ENCODE measurements at regions not wholly inside any gene's neighbourhood (a gene's known extent, or its start where the extent isn't known, plus 50 kb on each side); places are given as distances from the start of the nearest gene placed in this dataset.

- H3K27me3 ChIP-seq (ENCODE audit: control insufficient read depth, insufficient read depth, low read length) = peaks cover 8% of the 10 kb centered on the region
- no peak for DNase-seq (ENCODE audit: low read depth)
- no peak overlapping the region for H3K4me3 ChIP-seq (ENCODE audit: low read depth, low read length)
- TF ChIP-seq CTCF (IDR thresholded peaks at IDR 0.05; ENCODE audit: insufficient read depth, low read depth, low read length) = no peak
- CTCF ChIA-PET = no interaction called here
- POLR2A ChIA-PET = no interaction called here
- H3K36me3 ChIP-seq (ENCODE audit: control insufficient read depth, insufficient read depth, low read length) = no peaks in the 10 kb centered on the region
These were observed 139.8 kb downstream of the ENGASE start for GRCh38 chr17:79214459-79214858.

DNA sequence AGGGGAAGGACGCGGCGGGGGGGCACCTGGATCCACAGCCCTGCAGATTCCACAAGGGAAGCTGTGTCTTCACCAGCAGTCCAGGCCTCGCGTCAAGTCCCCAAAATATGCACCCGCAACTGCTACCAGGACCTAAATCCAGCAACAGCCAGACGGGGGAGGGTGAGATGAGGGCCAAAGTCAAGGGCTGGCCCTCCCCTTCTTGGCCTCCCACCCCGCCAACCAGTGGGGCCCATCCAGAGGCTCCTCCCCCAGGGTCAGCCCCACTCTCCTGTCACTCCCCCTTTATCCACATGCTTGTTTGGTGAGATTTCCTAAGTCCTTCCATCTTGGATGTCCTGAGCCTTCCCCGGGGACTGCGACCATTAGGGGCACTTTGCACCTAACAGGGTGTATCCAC, 138.7 kb downstream of the ENGASE start:
- no peak for TF ChIP-seq CTCF (IDR thresholded peaks at IDR 0.05; ENCODE audit: insufficient read depth, low read depth, low read length)
- no peak for DNase-seq (ENCODE audit: low read depth)
- H3K36me3 ChIP-seq (ENCODE audit: control insufficient read depth, insufficient read depth, low read length) = no peaks in the 10 kb centered on the region
- H3K27me3 ChIP-seq (ENCODE audit: control insufficient read depth, insufficient read depth, low read length) = peaks cover 8% of the 10 kb centered on the region
- CTCF ChIA-PET = no interaction called here
- H3K4me3 ChIP-seq (ENCODE audit: low read depth, low read length) = no peak overlapping the region
- POLR2A ChIA-PET = no interaction called here

DNA sequence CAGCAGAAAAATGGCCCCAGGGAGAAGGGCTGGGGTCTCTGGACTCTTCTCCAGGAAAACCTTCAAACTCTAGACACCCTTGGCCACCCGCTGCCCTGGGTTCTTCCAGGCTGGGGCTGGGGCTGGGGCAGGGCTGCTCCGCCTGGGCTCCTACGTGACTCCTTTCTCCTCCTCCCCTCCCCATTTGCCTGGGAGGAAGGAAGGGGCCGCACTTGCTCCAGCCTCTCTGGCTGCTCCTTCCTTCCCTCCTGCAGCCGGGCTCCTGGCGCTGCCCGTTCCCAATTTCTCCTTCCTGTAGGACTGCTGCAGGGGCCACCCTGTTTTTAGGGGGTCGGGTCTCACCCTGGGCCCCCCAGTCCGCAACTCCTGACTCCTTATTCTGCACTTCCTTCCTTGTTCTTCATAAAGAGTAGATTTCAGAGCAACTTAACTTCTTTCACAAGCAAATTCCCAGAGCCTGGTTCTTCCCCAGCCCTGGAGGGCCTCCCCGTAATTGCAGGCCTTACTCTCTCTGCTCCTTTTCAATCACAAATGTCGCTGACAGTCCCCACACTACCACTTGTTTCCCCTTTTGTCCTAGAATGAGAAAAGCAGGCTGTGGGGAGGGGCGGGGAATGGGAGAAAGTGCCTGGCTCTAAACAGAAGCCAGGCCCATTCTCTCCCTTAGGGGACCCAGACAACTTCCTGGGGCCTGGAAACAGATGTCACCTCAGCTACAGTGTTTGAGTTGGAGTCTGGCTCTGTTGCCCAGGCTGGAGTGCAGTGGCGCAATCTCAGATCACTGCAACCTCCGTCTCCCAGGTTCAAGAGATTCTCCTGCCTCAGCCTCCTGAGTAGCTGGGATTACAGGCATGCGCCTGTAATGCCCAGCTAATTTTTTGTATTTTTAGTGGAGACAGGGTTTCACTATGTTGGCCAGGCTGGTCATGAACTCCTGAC, 137.8 kb downstream of the ENGASE start:
- no peaks in the 10 kb centered on the region for H3K36me3 ChIP-seq (ENCODE audit: control insufficient read depth, insufficient read depth, low read length)
- ChIA-PET CTCF (no interaction called here), POLR2A (no interaction called here)
- TF ChIP-seq CTCF (IDR thresholded peaks at IDR 0.05; ENCODE audit: insufficient read depth, low read depth, low read length) = no peak
- H3K27me3 ChIP-seq (ENCODE audit: control insufficient read depth, insufficient read depth, low read length) = peaks cover 8% of the 10 kb centered on the region
- no peak for DNase-seq (ENCODE audit: low read depth)
- no peak overlapping the region for H3K4me3 ChIP-seq (ENCODE audit: low read depth, low read length)

DNA sequence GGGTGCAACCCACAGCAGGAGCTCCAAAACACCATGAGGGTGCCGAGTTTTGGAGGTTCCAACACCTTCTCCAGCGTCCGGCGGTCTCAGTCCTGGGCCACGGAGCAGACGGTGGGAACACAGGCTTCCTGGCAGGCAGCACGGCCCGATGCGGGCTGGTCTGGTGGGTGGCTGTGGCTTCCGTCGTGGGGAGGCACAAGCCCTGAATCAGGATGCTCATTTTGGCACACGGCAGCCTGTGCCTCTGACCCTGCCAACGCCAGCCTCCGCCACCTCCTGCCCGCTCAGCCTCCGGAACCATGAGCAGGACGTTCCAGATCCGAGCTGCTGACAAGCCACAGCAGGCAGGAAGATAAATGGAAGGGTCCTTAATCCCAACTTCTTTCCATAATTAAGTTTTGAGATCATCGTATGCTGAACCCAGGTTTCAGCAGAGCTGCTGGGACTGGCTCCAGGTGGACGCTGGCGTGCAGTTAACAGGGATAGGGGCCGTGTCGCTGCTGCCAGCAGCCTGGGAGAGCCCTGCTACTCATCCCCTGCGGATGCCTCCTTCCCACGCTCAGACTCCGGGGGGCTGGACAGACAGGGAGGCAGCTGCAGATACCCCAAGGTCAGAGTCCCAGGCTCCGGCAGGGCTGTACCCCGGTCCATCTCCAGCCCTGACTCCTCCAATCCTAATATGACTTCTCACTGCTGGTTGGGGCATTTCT, 136.6 kb downstream of the ENGASE start:
- no peak for DNase-seq (ENCODE audit: low read depth)
- ChIA-PET CTCF (no interaction called here), POLR2A (no interaction called here)
- no peak for TF ChIP-seq CTCF (IDR thresholded peaks at IDR 0.05; ENCODE audit: insufficient read depth, low read depth, low read length)
- Histone ChIP-seq H3K4me3 (ENCODE audit: low read depth, low read length) (no peak overlapping the region), H3K27me3 (ENCODE audit: control insufficient read depth, insufficient read depth, low read length) (peaks cover 8% of the 10 kb centered on the region), H3K36me3 (ENCODE audit: control insufficient read depth, insufficient read depth, low read length) (no peaks in the 10 kb centered on the region)

GRCh38 chr17:79210638-79211037, 136.0 kb downstream of the ENGASE start:
- CTCF ChIA-PET = no interaction called here
- no peak for DNase-seq (ENCODE audit: low read depth)
- H3K27me3 ChIP-seq (ENCODE audit: control insufficient read depth, insufficient read depth, low read length) = peaks cover 8% of the 10 kb centered on the region
- POLR2A ChIA-PET = no interaction called here
- no peak for TF ChIP-seq CTCF (IDR thresholded peaks at IDR 0.05; ENCODE audit: insufficient read depth, low read depth, low read length)
- H3K4me3 ChIP-seq (ENCODE audit: low read depth, low read length) = no peak overlapping the region
- no peaks in the 10 kb centered on the region for H3K36me3 ChIP-seq (ENCODE audit: control insufficient read depth, insufficient read depth, low read length)

All from BJ (cell line).